SKM-1 (cell line): ENCODE measurements at regions not wholly inside any gene's neighbourhood (a gene's known extent, or its start where the extent isn't known, plus 50 kb on each side); places are given as distances from the start of the nearest gene placed in this dataset.
"Not testable (repeated sequence)": the region's sequence is repeated elsewhere in the genome, so short reads cannot be mapped to it uniquely, and the experiment has no call there.

Experiments used
- DNase-seq: peaks from one replicate; lab custom pipeline; 2025; ENCODE audit not compliant: unreplicated experiment; lab: John Stamatoyannopoulos, UW

DNA sequence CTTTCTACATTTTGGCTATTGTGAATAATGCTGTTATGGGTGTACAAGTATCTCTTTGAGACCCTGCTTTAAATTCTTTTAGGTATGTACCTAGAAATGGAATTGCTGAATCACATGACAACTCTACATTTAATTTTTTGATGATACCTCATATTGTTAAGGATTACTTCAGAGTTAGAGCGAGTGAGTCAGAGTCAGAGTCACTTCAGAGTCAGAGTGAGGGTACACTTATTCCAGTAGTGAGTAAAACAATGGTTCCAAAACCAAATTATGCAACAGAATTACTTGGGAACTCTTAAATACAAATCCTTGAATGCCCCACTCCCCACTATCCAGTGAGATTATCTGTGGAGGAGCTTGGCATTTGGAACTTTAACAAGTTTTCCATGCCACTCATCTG lies 50.3 kb upstream of the SNRK start:
- DNase-seq: no peak

DNA sequence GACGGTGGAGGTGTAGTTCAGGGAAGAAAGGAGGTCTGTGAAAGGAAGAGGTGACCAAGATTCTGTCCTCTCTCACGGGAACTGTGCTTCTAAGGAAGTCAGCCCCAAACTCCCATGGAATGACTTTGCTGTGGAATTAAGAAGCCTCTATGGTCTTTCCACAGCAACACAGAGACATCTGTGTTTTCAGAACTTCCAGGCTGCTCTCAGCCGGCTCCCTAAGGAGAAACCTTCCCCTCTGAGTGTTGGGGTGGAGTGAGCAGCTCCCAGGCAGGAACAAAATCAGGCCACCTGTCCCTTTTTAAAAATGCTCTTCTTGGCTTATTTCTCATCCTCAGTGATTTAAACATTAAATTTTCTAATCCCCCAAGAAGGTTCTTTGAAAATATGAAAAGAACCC lies 53.3 kb upstream of the SNRK start:
- no peak for DNase-seq

DNA sequence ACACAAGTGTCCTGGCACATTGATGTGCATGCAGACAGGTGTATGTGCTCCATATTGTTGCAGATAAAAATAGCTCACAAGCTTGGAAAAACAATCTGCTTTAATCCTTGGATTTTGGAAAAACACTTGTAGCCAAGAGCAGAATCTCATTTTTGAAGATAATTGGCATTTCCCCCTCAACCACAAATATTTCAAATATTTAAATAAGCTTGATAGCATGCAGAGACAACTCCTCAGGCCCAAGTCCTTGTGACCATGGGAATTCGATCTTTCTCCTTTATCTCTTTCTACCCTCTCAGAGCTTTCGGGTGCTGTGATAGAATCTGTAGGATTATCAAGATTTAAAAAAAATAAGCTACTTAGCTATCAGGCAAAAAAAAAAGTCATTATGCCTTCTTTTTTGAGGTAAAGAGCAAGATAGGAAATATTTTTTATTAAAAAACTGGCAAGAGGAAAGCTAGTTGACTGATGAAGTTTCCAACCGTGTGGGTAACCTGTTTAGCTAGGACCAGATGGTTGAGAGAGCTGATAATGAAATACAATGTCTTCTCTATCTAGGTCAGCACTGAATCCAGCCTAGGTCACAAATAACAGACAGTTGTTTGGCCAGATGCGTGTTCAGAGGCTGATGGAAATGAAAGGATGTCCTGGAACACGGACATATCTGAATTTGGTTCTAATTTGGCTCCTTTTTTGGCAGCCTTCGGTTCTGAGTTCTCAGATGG lies 54.9 kb upstream of the SNRK start:
- DNase-seq: no peak

DNA sequence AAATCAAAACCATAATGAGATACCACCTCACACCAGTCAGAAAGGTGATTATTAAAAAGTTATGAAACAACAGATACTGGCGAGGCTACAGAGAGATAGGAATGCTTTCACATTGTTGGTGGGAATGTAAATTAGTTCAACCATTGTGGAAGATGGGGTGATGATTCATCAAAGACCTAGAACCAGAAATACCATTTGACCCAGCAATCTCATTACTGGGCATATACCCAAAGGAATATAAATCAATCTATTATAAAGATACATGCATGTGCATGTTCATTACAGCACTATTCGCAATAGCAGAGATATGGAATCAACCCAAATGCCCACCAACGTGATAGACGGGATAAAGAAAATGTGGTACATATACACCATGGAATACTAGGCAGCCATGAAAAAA lies 56.5 kb upstream of the SNRK start:
- not testable (repeated sequence) for DNase-seq

DNA sequence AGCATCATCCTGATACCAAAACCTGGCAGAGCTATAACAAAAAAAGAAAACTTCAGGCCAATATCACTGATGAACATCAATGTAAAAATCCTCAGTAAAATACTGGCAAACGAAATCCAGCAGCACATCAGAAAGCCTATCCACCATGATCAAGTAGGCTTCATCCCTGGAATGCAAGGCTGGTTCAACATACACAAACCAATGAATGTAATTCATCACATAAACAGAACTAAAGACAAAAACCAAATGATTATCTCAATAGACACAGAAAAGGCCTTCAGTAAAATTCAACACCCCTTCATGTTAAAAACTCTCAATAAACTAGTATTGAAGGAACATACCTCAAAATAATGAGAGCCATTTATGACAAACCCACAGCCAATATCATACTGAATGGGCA lies 58.7 kb upstream of the SNRK start:
- not testable (repeated sequence) for DNase-seq

DNA sequence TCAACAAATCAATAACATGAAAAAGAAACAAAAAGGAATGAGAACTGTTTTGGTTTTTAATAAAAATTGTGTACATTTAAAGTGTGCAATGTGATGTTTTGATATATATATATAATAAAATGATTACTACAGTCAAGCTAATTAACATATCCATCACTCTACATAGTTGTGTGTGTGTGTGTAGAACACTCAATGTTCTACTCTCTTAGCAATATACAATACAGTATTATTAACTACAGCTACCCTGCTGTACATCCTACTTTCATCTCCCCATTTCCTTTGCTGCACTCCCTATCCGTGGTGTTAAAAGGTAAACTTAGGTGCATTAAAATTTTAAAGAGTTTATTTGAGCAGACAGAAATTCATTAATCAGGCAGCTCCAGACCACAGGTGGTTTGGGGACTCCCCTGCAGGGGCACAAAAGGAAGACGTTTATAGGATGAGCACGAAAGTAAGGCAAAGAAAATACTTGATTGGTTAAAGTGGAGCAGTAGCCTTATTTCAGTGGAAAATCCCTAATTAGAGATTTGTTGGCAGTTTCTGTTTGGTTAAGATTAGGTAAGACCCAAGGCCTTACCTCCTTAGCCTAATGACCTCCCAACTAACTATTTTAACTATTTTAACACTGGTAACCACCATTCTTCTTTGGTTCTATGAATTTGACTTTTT lies 61.8 kb upstream of the SNRK start:
- no peak for DNase-seq

DNA sequence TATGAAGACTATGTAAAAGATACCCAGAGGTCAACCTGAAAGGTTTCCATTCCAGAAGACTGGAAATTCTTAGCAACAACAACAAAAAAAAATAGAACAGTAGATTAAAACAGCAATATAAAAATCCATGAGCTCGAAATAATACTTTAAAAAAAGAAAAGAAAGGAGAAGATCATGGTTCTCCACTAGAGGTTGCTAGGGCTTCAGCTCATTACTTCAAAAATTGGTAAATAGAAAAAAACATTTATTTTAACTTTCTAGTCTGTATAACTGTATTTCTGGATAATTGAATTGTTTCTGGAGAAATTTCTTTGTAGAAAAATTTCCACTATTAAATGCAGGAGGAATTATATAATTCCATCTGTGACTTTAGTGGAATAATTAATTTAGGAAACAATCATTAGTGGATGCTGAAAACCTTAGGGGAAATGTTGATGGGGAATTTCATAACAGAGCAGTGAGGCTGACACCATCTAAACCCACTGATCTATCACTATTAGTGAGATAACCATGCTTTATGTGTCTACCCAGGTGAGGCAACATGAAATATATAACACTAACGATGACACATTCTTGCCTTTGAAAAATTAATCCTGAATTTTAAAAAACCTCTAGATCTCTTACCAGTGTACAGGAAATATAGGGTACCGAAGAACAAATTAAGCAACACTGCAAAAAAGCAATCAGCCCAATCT lies 62.5 kb upstream of the SNRK start:
- no peak for DNase-seq

DNA sequence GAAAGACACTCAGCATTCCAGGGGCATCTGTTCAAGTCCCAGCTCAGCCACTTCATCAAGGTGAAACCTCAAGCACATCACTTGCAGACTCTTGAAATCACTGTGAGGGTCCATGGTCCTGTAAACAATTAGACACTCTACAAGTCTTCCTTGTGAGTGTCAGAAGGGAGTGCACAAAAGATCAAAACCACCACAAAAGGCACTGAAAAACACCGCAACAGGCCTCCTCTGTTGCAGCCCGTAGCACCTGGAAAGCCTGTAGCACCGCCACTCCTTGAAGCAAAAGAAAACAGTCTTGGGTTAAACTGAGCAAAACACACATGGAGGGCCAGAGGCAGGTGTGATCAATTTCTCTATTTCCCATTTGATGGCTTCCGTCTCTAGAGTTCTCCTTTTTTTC lies 63.8 kb upstream of the SNRK start:
- no peak for DNase-seq

DNA sequence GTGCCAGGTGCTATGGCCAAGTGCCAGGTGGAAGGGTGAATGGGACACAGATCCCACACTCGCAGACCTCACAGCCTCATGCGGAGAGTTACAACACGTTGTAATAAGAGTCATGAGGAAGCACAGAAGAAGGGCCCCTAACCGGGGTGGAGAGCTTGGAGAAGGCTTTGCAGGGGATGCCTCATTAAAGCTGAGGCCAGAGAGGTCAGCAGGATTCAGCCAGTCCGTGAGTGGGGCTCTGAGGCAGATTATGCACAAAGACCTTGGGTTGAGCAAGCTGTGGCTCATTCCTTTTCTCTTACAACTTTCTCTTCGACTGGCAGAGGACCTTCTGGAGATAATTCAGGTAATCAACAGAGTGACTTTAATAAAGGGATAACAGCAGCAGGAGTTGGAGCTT lies 65.3 kb upstream of the SNRK start:
- DNase-seq: no peak

DNA sequence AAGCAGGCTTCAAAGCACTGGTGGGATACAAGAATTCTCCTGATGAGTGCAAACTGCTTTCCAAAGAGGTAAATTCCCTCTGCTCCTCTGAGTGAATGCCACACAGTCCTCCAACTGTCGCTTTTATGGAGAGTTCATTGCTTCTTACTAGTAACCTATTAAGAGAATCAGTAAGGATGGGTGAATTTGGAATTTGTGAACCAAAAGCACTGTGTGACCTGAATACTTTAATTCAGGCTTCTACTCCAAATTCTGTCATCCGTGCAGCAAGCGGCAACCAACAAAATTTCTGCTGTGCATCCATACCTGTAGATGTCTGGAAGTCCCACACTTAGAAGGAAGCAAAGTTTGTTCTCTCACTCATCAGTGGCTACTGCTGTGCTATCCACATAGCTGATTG lies 66.7 kb upstream of the SNRK start:
- DNase-seq: no peak

DNA sequence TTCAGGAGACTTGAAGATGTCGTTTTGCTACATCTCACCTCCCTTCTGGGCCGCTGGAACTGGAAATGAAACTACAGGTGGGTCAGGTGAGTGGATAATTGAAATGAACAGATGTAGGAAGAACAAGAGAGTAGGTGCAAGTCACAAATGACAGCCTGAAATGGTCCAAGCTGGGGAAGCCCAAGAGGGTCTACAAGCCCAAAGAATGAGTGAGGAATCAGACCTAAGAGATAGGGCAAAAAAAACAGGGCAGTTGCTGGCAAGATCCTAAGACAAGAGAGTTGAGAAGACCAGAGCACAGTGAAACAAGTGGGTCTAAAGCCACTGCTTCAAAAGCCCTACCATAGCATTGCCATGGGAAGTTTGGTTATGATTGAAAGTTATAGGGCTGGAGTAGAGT lies 67.4 kb upstream of the SNRK start:
- no peak for DNase-seq

DNA sequence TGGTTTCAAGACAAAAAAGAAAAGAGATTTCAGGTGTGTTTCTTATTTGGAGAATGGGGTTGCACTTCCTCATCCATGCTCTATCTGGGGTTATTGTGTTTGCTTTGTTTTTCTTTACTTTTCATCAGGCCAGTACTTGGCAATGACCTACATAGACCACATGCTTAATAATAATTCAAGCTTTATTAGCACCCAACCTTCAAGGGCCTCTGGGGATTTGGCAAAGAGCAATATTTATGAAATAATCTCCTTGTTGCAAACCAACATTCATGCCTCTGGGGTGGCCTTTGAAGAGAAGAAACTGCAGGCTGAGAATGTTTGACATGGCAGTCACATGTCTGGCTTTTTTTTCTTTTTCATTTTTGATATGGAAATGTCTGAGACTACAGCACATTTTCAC lies 68.2 kb upstream of the SNRK start:
- DNase-seq: no peak

DNA sequence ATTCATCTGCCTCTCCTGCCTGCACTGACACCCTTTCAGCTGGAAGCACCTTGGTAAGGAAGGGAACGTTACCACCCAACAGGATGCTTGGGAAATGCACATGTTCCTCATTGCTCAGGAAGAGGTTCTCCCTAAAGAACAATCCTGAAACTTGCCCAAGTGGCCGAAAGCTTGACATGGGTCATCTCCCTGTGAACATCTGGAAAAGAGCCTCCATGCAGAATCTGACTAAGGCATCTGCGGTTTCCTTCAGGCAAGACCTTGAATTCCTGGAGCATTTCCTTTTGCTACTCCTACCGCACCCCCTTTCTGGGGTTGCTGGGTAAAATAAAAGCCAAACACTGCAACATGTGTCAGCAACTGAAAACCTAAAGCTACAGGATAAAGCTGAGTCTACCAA lies 68.7 kb upstream of the SNRK start:
- DNase-seq: no peak

DNA sequence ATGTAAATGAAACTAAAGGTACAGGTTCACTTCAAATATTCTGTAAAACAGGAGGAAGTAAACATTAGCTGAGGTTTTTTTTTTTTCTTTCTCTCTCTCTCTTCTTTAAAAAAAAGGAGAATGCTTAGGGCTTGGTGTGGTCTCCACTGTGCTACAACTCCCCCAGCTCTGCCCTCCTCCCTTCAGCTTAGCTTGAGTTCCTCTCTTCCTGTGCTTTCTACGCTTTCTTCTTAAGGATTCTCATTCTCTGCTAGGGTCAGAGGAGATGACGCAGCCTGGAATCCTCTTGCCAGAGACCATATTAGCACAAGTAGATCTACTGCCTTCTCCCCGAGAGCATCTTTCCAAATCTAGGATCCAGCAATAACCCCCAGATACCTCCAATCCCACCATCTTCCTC lies 69.1 kb upstream of the SNRK start:
- no peak for DNase-seq

DNA sequence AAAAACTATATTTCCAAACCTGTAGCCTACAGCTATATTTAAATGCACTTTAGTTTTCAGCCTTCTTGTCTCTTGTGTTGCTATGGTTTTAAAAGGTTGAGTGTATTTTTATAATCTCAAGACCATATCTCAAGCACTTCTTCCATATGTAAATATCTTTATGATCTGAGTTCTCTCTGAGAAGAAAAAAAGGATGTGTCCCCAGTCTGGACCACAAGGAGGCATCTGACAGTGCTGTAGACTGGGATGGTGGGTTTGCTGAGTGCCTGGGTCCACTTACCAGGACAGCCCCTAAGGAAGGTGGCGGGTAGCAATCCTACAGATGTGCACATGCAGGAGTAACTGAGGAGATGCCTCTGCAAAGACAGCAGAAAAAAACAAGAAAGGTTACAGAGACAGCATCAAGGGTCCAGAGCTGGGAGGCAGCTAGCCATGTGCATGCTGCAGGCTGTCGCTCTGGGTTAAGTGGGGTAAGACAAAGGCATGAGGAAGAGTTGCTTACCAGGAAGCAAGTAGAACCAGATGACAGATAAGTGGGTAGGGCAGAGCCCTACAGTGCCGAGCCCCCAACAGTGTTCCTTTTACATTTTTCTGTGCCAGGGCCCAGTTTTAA lies 70.6 kb upstream of the SNRK start:
- DNase-seq: no peak

DNA sequence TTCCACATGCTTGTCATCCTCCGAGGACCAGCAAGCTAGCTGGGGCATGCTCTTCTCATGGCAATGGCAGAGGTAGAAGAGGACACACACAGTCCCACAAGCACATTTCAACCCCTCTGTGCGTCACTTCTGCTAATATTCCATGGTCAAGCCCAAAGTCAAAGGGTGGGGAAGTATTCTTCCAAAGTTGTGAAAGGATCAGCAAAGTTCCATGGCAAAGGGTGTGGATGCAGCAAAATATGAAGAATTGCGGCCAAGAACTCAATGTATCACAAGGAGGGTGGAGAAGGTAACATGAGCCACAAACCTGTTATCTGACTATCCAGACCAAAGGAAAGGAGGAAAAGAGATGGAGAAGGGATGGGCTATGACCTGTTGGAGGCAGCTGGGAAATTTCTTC lies 71.2 kb upstream of the SNRK start:
- no peak for DNase-seq

DNA sequence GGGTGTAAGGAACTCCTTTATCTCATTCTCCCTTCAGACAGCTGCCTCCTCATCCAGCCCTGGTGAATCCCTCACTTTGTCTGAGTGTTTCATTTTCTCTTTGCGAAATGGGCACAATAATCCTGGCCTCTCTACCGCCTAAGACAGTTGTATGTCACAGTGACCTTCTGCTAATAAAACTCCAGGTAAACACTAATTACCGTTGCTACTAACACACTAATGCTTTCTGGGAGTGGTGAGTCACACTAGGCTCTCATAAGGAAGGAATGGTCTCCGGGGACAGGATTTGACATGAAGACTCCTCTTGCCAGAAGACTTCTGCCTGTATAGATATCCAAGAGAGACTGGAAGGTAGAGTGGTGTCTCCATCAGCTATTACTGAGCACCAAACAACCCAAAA lies 71.7 kb upstream of the SNRK start:
- no peak for DNase-seq

DNA sequence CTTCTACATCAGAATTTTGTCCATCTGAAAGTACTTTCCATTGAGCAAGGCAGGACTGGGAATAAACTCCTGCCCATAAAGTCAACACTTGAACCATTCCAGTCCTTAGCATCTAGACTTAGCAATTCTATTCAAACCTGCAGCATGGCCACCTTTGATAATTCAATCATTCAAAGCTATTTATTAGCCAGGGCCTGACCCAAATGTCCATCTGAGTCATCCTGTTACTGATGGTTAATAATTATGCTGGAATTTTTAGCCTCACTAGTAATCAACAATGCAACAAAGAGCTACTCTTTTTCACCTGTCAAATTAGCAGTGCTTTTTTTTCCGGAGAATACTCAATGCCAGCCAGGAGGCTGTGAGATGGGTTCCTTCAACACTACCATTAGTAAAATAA lies 72.7 kb upstream of the SNRK start:
- DNase-seq: no peak

DNA sequence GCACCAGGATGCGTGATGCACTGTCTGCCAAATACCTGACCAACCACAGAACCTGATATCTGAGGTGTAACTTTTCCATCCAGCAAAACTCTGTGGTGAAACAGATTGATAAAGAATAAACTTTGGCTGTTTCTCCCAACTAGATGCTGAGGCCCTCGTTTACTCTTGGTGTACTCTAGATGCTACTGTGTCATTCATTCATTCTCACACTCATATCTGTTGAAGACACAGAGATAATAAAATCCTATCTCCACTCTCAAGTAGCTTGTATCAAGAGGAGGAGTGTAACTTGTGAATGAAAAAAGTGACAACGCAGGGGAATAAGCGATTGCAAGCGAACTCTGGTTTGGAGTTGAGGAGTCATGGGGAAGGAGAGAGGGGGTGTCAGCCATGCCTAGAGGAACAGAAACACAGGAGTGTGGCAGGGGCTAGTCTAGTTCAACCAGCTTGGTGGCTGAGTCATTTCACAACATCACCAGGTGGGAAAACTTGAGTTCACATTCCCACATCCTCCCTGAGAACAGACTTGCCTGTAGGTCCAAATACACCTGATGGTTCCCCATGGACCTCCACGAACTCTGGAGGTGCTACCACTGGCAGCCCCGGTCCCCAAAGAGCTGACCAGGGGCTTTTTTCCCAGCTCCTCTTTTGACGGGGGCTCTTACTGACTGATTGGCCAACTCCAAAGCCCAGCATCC lies 73.3 kb upstream of the SNRK start:
- no peak for DNase-seq

DNA sequence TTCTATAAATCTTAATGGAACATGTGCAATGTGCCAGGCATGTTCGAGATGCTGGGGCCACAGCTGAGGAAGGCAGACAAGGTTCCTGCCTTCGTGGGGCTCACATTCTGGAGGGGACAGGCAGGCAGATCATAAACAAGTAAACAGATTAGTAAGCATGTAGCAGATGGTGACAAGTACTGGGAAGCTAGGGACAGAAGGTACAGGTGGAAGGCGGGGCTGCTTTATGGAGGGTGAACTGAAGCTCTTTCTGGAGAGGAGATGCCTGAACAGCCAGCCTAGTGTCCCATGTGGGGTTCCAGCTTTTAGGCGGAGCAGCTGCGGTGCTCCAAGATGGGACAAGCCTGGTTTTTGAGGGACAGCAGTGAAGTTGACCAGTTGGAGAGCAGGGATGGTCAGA lies 74.7 kb upstream of the SNRK start:
- DNase-seq: no peak
